Cardiac muscle cell (in vitro differentiated cells and primary cell): ENCODE measurements at regions not wholly inside any gene's neighbourhood (a gene's known extent, or its start where the extent isn't known, plus 50 kb on each side); places are given as distances from the start of the nearest gene placed in this dataset.

Experiments
- DNase-seq, 2 donors: peaks; one replicate each; pipeline versions ENCODE4 v3.0.0 to v3.0.0-alpha.2; 2010 to 2017; ENCODE audit warnings: low read depth in 1 of 2, low spot score in 1 of 2
- H3K27ac ChIP-seq: fragments of 200-600 bp; sonication (generic); 2 replicates; pipeline ENCODE4 v1.5.1; 2016
- H3K27me3 ChIP-seq: fragments of 200-600 bp; sonication (generic); 2 replicates; pipeline ENCODE4 v1.6.0; 2016; ENCODE audit warnings: control low read depth
- H3K36me3 ChIP-seq: fragments of 200-600 bp; sonication (generic); 2 replicates; pipeline ENCODE4 v1.5.1; 2016; ENCODE audit warnings: control low read depth
- H3K4me1 ChIP-seq: fragments of 200-600 bp; sonication (generic); 2 replicates; pipeline ENCODE4 v1.8.1; 2017; ENCODE audit warnings: low read depth, mild to moderate bottlenecking, mixed run types
- H3K4me3 ChIP-seq: fragments of 200-600 bp; sonication (generic); 2 replicates; pipeline ENCODE4 v1.5.1; 2016; ENCODE audit warnings: mild to moderate bottlenecking
- H3K9me3 ChIP-seq: fragments of 200-600 bp; sonication (generic); 2 replicates; pipeline ENCODE4 v1.5.1; 2017; ENCODE audit warnings: low read depth, mild to moderate bottlenecking, control low read depth
- TF ChIP-seq, protein P1 (sequence below): IDR thresholded peaks from 2 replicates; pipeline ENCODE4 v1.5.1; 2012; ENCODE audit warnings: low read depth, mild to moderate bottlenecking, low read length

- H3K27me3 ChIP-seq: no peaks in the 10 kb centered on the region
- no peak overlapping the region for H3K27ac ChIP-seq
- H3K4me1 ChIP-seq: no peaks in the 10 kb centered on the region
- TF ChIP-seq, protein P1, sequence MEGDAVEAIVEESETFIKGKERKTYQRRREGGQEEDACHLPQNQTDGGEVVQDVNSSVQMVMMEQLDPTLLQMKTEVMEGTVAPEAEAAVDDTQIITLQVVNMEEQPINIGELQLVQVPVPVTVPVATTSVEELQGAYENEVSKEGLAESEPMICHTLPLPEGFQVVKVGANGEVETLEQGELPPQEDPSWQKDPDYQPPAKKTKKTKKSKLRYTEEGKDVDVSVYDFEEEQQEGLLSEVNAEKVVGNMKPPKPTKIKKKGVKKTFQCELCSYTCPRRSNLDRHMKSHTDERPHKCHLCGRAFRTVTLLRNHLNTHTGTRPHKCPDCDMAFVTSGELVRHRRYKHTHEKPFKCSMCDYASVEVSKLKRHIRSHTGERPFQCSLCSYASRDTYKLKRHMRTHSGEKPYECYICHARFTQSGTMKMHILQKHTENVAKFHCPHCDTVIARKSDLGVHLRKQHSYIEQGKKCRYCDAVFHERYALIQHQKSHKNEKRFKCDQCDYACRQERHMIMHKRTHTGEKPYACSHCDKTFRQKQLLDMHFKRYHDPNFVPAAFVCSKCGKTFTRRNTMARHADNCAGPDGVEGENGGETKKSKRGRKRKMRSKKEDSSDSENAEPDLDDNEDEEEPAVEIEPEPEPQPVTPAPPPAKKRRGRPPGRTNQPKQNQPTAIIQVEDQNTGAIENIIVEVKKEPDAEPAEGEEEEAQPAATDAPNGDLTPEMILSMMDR: no peak
- no peak for DNase-seq
- no peak overlapping the region for H3K4me3 ChIP-seq
- H3K36me3 ChIP-seq: no peaks in the 10 kb centered on the region
- no peaks in the 10 kb centered on the region for H3K9me3 ChIP-seq
These were observed 68.5 kb upstream of the HMX1 start for GRCh38 chr4:8939840-8940742.

GRCh38 chr4:8939160-8939839 lies 67.7 kb upstream of the HMX1 start:
- no peaks in the 10 kb centered on the region for H3K27me3 ChIP-seq
- H3K9me3 ChIP-seq: no peaks in the 10 kb centered on the region
- no peak overlapping the region for H3K4me3 ChIP-seq
- no peaks in the 10 kb centered on the region for H3K36me3 ChIP-seq
- TF ChIP-seq, protein P1: no peak
- H3K4me1 ChIP-seq: no peaks in the 10 kb centered on the region
- no peak for DNase-seq
- H3K27ac ChIP-seq: no peak overlapping the region

DNA sequence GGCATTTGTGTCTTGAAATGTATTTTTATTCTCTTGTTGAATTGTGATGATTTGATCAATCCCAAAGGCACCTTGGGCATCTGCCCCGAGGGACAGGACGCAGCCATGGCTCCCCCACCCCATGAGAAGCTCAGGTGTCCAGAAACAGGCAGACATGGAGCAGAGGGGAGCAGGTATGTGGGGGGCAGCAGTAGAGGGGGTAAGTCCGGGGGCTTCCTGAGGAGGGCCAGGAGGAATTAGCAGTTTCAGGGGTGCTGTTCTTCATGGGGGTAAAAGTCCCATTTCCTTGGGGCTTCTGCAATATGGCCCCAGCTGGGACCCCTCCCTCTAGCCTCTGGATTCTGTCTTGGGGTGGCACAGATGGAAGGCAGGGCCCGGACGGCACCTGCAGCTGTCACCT lies 67.0 kb upstream of the HMX1 start:
- Histone ChIP-seq H3K36me3 (no peaks in the 10 kb centered on the region), H3K27me3 (no peaks in the 10 kb centered on the region), H3K4me1 (no peaks in the 10 kb centered on the region), H3K27ac (no peak overlapping the region), H3K4me3 (no peak overlapping the region), H3K9me3 (no peaks in the 10 kb centered on the region)
- TF ChIP-seq, protein P1: no peak
- no peak for DNase-seq

DNA sequence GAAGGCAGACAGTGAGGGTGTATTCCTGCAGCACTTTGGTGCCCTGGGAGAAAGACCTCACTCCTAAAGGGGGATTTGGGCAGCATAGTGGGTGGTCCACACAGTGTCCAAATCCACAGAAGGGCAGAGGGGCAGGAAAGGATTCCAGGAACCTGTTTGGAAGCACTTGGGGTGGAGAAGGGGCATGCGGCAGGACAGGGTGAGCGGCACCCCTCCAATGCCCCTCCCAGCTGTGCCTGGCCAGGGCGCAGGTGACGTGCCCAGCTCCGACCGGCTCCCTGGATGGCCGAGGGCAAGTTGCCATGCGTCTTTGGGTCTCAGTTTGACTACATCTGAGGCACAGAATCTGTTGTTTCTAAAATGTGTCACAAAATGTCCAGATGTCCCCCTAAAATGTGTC lies 66.5 kb upstream of the HMX1 start:
- TF ChIP-seq, protein P1: no peak
- no peak for DNase-seq
- H3K9me3 ChIP-seq: no peaks in the 10 kb centered on the region

DNA sequence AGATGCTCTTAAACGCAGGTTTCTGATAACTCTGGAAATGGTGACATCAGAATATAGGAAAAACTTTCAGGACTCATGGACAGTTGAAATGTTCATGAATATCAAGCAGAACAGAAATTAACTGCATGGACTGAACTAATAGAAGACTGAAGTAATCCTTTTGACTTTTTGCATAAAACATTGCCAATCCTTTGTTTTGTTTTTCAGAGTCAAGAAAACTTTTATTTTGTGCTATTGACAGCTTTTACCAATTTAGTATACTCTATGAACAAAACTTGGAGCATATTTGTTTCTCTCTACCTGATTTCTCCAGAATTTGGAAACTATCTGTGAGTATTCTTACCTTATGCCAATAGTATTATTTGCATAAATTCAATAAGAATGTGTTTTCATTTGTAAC lies 61.2 kb upstream of the HMX1 start:
- no peaks in the 10 kb centered on the region for H3K27me3 ChIP-seq
- H3K36me3 ChIP-seq: no peaks in the 10 kb centered on the region
- no peak overlapping the region for H3K27ac ChIP-seq
- no peaks in the 10 kb centered on the region for H3K9me3 ChIP-seq
- no peaks in the 10 kb centered on the region for H3K4me1 ChIP-seq
- H3K4me3 ChIP-seq: no peak overlapping the region
- no peak for DNase-seq
- TF ChIP-seq, protein P1: no peak

More for the DNA sequence above, 66.5 kb upstream of the HMX1 start:
- H3K4me1 ChIP-seq: no peaks in the 10 kb centered on the region
- no peak overlapping the region for H3K27ac ChIP-seq
- no peaks in the 10 kb centered on the region for H3K36me3 ChIP-seq
- no peaks in the 10 kb centered on the region for H3K27me3 ChIP-seq
- H3K4me3 ChIP-seq: no peak overlapping the region
